ENCODE measurements at regions not wholly inside any gene's neighbourhood (a gene's known extent, or its start where the extent isn't known, plus 50 kb on each side); places are given as distances from the start of the nearest gene placed in this dataset.
A peak's percentile ranks its signal among the peaks of the same experiment; 100 is the strongest.
"Not testable (repeated sequence)": the region's sequence is repeated elsewhere in the genome, so short reads cannot be mapped to it uniquely, and the experiment has no call there.

- DNase-seq (ENCODE audit: low read depth) = no peak
Measured at GRCh38 chr4:144799486-144799885, 153.5 kb downstream of the HHIP start.

- DNase-seq (ENCODE audit: low read depth) = peak; percentile 33
Measured at GRCh38 chr4:144801731-144802130, 155.8 kb downstream of the HHIP start.

GRCh38 chr4:144808034-144808433 lies 162.1 kb downstream of the HHIP start:
- DNase-seq (ENCODE audit: low read depth) = no peak

GRCh38 chr4:144809056-144809640 lies 163.2 kb downstream of the HHIP start:
- no peak for DNase-seq (ENCODE audit: low read depth)

- no peak for DNase-seq (ENCODE audit: low read depth)
Measured at GRCh38 chr4:144816668-144817067, 170.7 kb downstream of the HHIP start.

GRCh38 chr4:144817081-144817480 lies 171.1 kb downstream of the HHIP start:
- DNase-seq (ENCODE audit: low read depth) = no peak

GRCh38 chr4:144818136-144818535 lies 172.2 kb downstream of the HHIP start:
- no peak for DNase-seq (ENCODE audit: low read depth)

- no peak for DNase-seq (ENCODE audit: low read depth)
Measured at GRCh38 chr4:144819591-144819990, 173.6 kb downstream of the HHIP start.

GRCh38 chr4:144820011-144820727 lies 174.2 kb downstream of the HHIP start:
- peak; percentile 81 for DNase-seq (ENCODE audit: low read depth)

- peak; percentile 31 for DNase-seq (ENCODE audit: low read depth)
Measured at GRCh38 chr4:144820728-144821085, 174.8 kb downstream of the HHIP start.

GRCh38 chr4:144831971-144832370 lies 186.0 kb downstream of the HHIP start:
- no peak for DNase-seq (ENCODE audit: low read depth)

GRCh38 chr4:144845411-144845810 lies 199.5 kb downstream of the HHIP start:
- no peak for DNase-seq (ENCODE audit: low read depth)

- no peak for DNase-seq (ENCODE audit: low read depth)
Measured at GRCh38 chr4:144851948-144852347, 206.0 kb downstream of the HHIP start.

- no peak for DNase-seq (ENCODE audit: low read depth)
Measured at GRCh38 chr4:144861471-144861870, 215.5 kb downstream of the HHIP start.

- DNase-seq (ENCODE audit: low read depth) = no peak
Measured at GRCh38 chr4:144862210-144862609, 216.3 kb downstream of the HHIP start.

GRCh38 chr4:144864891-144865290 lies 218.9 kb downstream of the HHIP start:
- DNase-seq (ENCODE audit: low read depth) = not testable (repeated sequence)

GRCh38 chr4:144868309-144868708 lies 222.4 kb downstream of the HHIP start:
- DNase-seq (ENCODE audit: low read depth) = peak; percentile 17

GRCh38 chr4:144872508-144873225 lies 225.3 kb downstream of the ANAPC10 start:
- DNase-seq (ENCODE audit: low read depth) = no peak

- DNase-seq (ENCODE audit: low read depth) = no peak
Measured at GRCh38 chr4:144873226-144873990, 224.6 kb downstream of the ANAPC10 start.

- peak; percentile 87 for DNase-seq (ENCODE audit: low read depth)
Measured at GRCh38 chr4:144894573-144894972, 203.4 kb downstream of the ANAPC10 start.

- no peak for DNase-seq (ENCODE audit: low read depth)
Measured at GRCh38 chr4:144899393-144899792, 198.6 kb downstream of the ANAPC10 start.

GRCh38 chr4:144901141-144901540 lies 196.9 kb downstream of the ANAPC10 start:
- no peak for DNase-seq (ENCODE audit: low read depth)

- DNase-seq (ENCODE audit: low read depth) = no peak
Measured at GRCh38 chr4:144902614-144903013, 195.4 kb downstream of the ANAPC10 start.
